ENCODE measurements at regions not wholly inside any gene's neighbourhood (a gene's known extent, or its start where the extent isn't known, plus 50 kb on each side); places are given as distances from the start of the nearest gene placed in this dataset.

DNA sequence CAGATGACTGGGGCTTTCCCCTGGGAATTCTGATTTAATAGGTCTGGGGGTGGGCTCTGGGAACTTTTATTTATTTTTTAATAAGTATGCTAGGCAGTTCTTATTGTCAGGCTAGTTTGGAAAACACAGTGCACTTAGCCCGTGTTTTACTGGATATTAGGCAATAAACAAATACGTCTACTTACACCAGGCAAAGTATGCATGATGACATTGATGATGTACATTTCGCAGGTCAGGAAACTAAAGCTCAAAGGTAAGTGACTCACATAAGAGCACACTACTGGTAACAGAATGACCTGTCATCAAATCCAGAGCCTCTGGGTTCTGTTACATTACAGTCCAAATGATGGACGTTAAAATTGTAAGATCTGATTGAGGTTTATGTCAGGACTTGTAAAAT is 144.4 kb upstream of the EXOC2 start:
- TF ChIP-seq, protein P1, sequence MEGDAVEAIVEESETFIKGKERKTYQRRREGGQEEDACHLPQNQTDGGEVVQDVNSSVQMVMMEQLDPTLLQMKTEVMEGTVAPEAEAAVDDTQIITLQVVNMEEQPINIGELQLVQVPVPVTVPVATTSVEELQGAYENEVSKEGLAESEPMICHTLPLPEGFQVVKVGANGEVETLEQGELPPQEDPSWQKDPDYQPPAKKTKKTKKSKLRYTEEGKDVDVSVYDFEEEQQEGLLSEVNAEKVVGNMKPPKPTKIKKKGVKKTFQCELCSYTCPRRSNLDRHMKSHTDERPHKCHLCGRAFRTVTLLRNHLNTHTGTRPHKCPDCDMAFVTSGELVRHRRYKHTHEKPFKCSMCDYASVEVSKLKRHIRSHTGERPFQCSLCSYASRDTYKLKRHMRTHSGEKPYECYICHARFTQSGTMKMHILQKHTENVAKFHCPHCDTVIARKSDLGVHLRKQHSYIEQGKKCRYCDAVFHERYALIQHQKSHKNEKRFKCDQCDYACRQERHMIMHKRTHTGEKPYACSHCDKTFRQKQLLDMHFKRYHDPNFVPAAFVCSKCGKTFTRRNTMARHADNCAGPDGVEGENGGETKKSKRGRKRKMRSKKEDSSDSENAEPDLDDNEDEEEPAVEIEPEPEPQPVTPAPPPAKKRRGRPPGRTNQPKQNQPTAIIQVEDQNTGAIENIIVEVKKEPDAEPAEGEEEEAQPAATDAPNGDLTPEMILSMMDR (IDR thresholded peaks at IDR 0.05), result no peak
- TF ChIP-seq POLR2A (IDR thresholded peaks at IDR 0.05), result no peak

All from tibial nerve (tissue), 3 donors.